HepG2 (cell line): ENCODE measurements at regions not wholly inside any gene's neighbourhood (a gene's known extent, or its start where the extent isn't known, plus 50 kb on each side); places are given as distances from the start of the nearest gene placed in this dataset.

Experiments used
- ATAC-seq: fragments of 200-7000 bp; cut with Tn5 transposase; 3 replicates; pipeline ENCODE4 v1.9.1; 2020; ENCODE audit warnings: mild to moderate bottlenecking, moderate library complexity
- BruUV-seq: library from RNA; stranded (reverse); fragments of 400-500 nt; replicated peaks from 2 replicates; lab custom pipeline; 2021; lab: Mats Ljungman, UMichigan
- CTCF ChIA-PET: fragments of 300-600 bp; formaldehyde crosslinking; extraction: SDS; loops from one replicate; lab custom pipeline; 2021; ENCODE audit warnings: low total read pairs, inconsistent platforms, low intra/inter-chr PET ratio; lab: Yijun Ruan, JAX
- POLR2A ChIA-PET: fragments of 350-600 bp; sonication (Branson Sonifier 250); formaldehyde crosslinking; loops from one replicate; lab custom pipeline; 2020; ENCODE audit warnings: antibody characterized with exemption, inconsistent platforms; lab: Yijun Ruan, JAX
- DNase-seq: peaks from one replicate; pipeline ENCODE4 v3.0.0-alpha.2; 2015; ENCODE audit warnings: low spot score
- FAIRE-seq: peaks from 3 replicates; lab custom pipeline; 2011; peaks lifted over from hg19 to GRCh38; lab: Jason Lieb, UNC
- H2AFZ ChIP-seq: one replicate; pipeline ENCODE4 v1.6.1; 2011; ENCODE audit warnings: low read length, inconsistent platforms
- H3K27ac ChIP-seq: fragments of 300-600 bp; 3 replicates; pipeline ENCODE4 v1.8.0; 2011; ENCODE audit warnings: mixed run types, mild to moderate bottlenecking, mixed read lengths, low read length, inconsistent platforms; ENCODE audit not compliant: insufficient read depth; ENCODE audit errors: extremely low read length
- H3K27me3 ChIP-seq, 2 experiments: fragments of 200-600 bp in 1 of 2; 2 replicates in 1 of 2; 3 replicates in 1 of 2; pipeline versions ENCODE4 v1.6.0 to v1.8.0; 2011; ENCODE audit warnings: low read length in 2 of 2, mild to moderate bottlenecking in 2 of 2, moderate library complexity in 2 of 2, inconsistent platforms in 1 of 2; ENCODE audit not compliant: insufficient read depth in 2 of 2, control insufficient read depth in 1 of 2
- H3K36me3 ChIP-seq, 2 experiments: fragments of 200-600 bp in 1 of 2; replicated peaks in 1 of 2; 2 replicates in 1 of 2; 3 replicates in 1 of 2; pipeline versions ENCODE4 v1.5.1 to v1.8.0; 2011; ENCODE audit warnings: low read length in 2 of 2, inconsistent platforms in 1 of 2; ENCODE audit not compliant: insufficient read depth in 2 of 2, control insufficient read depth in 1 of 2
- H3K4me1 ChIP-seq: 2 replicates; pipeline ENCODE4 v1.5.1; 2012; ENCODE audit warnings: low read length, inconsistent platforms; ENCODE audit not compliant: insufficient read depth
- H3K4me2 ChIP-seq: 2 replicates; pipeline ENCODE4 v1.6.0; 2011; ENCODE audit warnings: low read depth, low read length, inconsistent platforms
- H3K4me3 ChIP-seq, 3 experiments: fragments of 200-600 bp in 1 of 3; sonication (generic), shearing (Covaris generic) in 1 of 3; replicated peaks in 1 of 3; 2 replicates each; pipeline ENCODE4 v1.5.1; 2011 to 2016; ENCODE audit warnings: low read length in 3 of 3, inconsistent platforms in 2 of 3, low read depth in 2 of 3, mild to moderate bottlenecking in 2 of 3, control low read depth in 1 of 3, mixed read lengths in 1 of 3; ENCODE audit not compliant: insufficient read depth in 1 of 3
- H3K79me2 ChIP-seq: one replicate; pipeline ENCODE4 v1.6.1; 2011; ENCODE audit warnings: low read length, inconsistent platforms; ENCODE audit not compliant: insufficient read depth
- H3K9ac ChIP-seq: 2 replicates; pipeline ENCODE4 v1.6.0; 2011; ENCODE audit warnings: mild to moderate bottlenecking, low read depth, low read length, inconsistent platforms; ENCODE audit not compliant: insufficient read depth
- H3K9me3 ChIP-seq: 2 replicates; pipeline ENCODE4 v1.5.1; 2012; ENCODE audit warnings: mild to moderate bottlenecking, low read length
- H4K20me1 ChIP-seq: 2 replicates; pipeline ENCODE4 v1.6.0; 2011; ENCODE audit warnings: inconsistent platforms, mild to moderate bottlenecking, low read length, moderate library complexity; ENCODE audit not compliant: insufficient read depth
- PLRG1 ChIP-seq: fragments of 450-650 bp; conservative IDR thresholded peaks from 2 replicates; pipeline ENCODE4 v1.6.1; 2016
- SAFB2 ChIP-seq: sonication (generic); formaldehyde crosslinking; IDR thresholded peaks from 2 replicates; pipeline ENCODE4 v1.5.1; 2020; ENCODE audit warnings: missing genetic modification reagents, low read depth, mild to moderate bottlenecking, borderline replicate concordance
- SATB2 ChIP-seq: sonication (generic); formaldehyde crosslinking; IDR thresholded peaks from 2 replicates; pipeline ENCODE4 v1.5.0; 2020; ENCODE audit warnings: missing genetic modification reagents
- ZBTB38 ChIP-seq: sonication (generic); formaldehyde crosslinking; IDR thresholded peaks from 2 replicates; pipeline ENCODE4 v1.5.1; 2020; ENCODE audit warnings: mild to moderate bottlenecking, missing genetic modification reagents
- ZNF383 ChIP-seq: sonication (generic); formaldehyde crosslinking; IDR thresholded peaks from 2 replicates; pipeline ENCODE4 v1.4.0; 2020; ENCODE audit warnings: missing genetic modification reagents, mild to moderate bottlenecking, borderline replicate concordance
- WGBS: methylation state at CpG from one replicate; pipeline ENCODE4 v1.1.6; 2017; ENCODE audit warnings: low lambda C conversion rate; 5-methylcytosine and 5-hydroxymethylcytosine counted together
- in situ Hi-C: cut with HindIII; loops from 2 replicates; pipeline ENCODE4 v1.10.0; 2017; ENCODE audit warnings: low pct_unique_long_range_greater_than_20kb; ENCODE audit not compliant: extremely low pct_ligation_motif_present
- intact Hi-C: fragments of 100-400 bp; cut with micrococcal nuclease; formaldehyde crosslinking; loops from one replicate; pipeline ENCODE4 v1.10.0; 2022; ENCODE audit not compliant: unreplicated experiment
- TF ChIP-seq, protein P1 (sequence below): IDR thresholded peaks from 2 replicates; pipeline ENCODE4 v1.6.1; 2018; ENCODE audit warnings: missing genetic modification reagents, mild to moderate bottlenecking, missing compliant biosample characterization
- TF ChIP-seq, protein P2 (sequence below): sonication (generic); formaldehyde crosslinking; IDR thresholded peaks from 2 replicates; pipeline ENCODE4 v1.4.0; 2020; ENCODE audit warnings: missing genetic modification reagents, borderline replicate concordance
- TF ChIP-seq, protein P3 (sequence below): sonication (generic); formaldehyde crosslinking; IDR thresholded peaks from 2 replicates; pipeline ENCODE4 v1.4.0; 2020; ENCODE audit warnings: mild to moderate bottlenecking, low read depth, missing genetic modification reagents

DNA sequence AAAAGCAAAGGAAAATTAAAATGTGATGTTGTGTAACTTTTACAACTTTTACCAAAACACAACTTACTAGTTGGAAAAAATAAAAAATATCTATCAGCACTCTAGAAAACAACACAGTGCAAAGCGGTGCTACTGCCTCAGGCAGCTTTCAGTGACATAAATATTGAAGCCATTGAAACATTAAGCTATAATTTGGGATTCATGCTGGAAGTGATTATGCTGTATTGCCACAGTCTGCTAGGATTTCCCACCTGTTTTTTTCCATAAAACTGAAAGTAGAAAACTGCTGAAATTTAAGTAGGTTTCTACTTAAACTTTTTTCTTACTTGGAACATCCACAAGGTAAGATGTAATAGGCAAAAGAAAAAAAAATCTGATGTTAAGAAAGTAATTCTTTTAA is 674.4 kb downstream of the KCNT2 start (continued):
- TF ChIP-seq ZNF383 (CRISPR knock-in tag), result no peak

DNA sequence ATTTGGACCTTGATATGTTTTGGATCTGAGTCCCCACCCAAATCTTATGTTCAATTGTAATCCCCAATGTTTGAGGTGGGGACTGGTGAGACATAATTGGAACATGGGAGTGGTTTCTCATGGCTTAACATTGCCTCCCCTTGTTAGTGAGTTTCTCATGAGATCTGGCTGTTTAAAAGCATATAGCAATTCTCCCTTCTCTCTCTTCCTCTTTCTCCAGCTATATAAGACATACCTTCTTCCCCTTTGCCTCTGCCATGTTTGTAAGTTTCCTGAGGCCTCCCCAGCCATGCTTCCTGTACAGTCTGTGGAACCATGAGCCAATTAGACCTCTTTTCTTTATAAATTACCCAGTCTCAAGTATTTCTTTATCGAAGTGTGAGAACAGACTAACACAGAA is 692.4 kb downstream of the KCNT2 start:
- H3K36me3 ChIP-seq, result no peaks in the 10 kb centered on the region
- H2AFZ ChIP-seq, result no peak overlapping the region
- ATAC-seq, result no peak
- TF ChIP-seq, protein P1, sequence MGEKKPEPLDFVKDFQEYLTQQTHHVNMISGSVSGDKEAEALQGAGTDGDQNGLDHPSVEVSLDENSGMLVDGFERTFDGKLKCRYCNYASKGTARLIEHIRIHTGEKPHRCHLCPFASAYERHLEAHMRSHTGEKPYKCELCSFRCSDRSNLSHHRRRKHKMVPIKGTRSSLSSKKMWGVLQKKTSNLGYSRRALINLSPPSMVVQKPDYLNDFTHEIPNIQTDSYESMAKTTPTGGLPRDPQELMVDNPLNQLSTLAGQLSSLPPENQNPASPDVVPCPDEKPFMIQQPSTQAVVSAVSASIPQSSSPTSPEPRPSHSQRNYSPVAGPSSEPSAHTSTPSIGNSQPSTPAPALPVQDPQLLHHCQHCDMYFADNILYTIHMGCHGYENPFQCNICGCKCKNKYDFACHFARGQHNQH, result no peak
- TF ChIP-seq PLRG1, result no peak
- no peak for TF ChIP-seq SATB2
- TF ChIP-seq, protein P2, sequence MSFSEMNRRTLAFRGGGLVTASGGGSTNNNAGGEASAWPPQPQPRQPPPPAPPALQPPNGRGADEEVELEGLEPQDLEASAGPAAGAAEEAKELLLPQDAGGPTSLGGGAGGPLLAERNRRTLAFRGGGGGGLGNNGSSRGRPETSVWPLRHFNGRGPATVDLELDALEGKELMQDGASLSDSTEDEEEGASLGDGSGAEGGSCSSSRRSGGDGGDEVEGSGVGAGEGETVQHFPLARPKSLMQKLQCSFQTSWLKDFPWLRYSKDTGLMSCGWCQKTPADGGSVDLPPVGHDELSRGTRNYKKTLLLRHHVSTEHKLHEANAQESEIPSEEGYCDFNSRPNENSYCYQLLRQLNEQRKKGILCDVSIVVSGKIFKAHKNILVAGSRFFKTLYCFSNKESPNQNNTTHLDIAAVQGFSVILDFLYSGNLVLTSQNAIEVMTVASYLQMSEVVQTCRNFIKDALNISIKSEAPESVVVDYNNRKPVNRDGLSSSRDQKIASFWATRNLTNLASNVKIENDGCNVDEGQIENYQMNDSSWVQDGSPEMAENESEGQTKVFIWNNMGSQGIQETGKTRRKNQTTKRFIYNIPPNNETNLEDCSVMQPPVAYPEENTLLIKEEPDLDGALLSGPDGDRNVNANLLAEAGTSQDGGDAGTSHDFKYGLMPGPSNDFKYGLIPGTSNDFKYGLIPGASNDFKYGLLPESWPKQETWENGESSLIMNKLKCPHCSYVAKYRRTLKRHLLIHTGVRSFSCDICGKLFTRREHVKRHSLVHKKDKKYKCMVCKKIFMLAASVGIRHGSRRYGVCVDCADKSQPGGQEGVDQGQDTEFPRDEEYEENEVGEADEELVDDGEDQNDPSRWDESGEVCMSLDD (CRISPR knock-in tag), result no peak
- no peak for TF ChIP-seq ZBTB38 (CRISPR knock-in tag)
- TF ChIP-seq, protein P3, sequence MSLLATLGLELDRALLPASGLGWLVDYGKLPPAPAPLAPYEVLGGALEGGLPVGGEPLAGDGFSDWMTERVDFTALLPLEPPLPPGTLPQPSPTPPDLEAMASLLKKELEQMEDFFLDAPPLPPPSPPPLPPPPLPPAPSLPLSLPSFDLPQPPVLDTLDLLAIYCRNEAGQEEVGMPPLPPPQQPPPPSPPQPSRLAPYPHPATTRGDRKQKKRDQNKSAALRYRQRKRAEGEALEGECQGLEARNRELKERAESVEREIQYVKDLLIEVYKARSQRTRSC (CRISPR knock-in tag), result no peak
- no peak for TF ChIP-seq SAFB2 (CRISPR knock-in tag)
- no peak overlapping the region for H3K27ac ChIP-seq
- H3K27me3 ChIP-seq, result no peaks in the 10 kb centered on the region
- in situ Hi-C loops (no loop called here), intact Hi-C loops (no loop called here)
- ChIA-PET POLR2A (no interaction called here), CTCF (no interaction called here)
- FAIRE-seq, result no peak
- no TSS peak for BruUV-seq
- DNase-seq, result no peak
- no peaks in the 10 kb centered on the region for H3K4me1 ChIP-seq
- WGBS, result 33% methylated on average over 1 of the region's 1 CpG
- H3K9ac ChIP-seq, result no peak overlapping the region
- H3K79me2 ChIP-seq, result no peaks in the 10 kb centered on the region
- no peak overlapping the region for H3K4me2 ChIP-seq
- no peak overlapping the region for H3K4me3 ChIP-seq
- H4K20me1 ChIP-seq, result no peaks in the 10 kb centered on the region
- H3K9me3 ChIP-seq, result no peaks in the 10 kb centered on the region
